ENCODE measurements at regions not wholly inside any gene's neighbourhood (a gene's known extent, or its start where the extent isn't known, plus 50 kb on each side); places are given as distances from the start of the nearest gene placed in this dataset.
"Not testable (repeated sequence)": the region's sequence is repeated elsewhere in the genome, so short reads cannot be mapped to it uniquely, and the experiment has no call there.

DNA sequence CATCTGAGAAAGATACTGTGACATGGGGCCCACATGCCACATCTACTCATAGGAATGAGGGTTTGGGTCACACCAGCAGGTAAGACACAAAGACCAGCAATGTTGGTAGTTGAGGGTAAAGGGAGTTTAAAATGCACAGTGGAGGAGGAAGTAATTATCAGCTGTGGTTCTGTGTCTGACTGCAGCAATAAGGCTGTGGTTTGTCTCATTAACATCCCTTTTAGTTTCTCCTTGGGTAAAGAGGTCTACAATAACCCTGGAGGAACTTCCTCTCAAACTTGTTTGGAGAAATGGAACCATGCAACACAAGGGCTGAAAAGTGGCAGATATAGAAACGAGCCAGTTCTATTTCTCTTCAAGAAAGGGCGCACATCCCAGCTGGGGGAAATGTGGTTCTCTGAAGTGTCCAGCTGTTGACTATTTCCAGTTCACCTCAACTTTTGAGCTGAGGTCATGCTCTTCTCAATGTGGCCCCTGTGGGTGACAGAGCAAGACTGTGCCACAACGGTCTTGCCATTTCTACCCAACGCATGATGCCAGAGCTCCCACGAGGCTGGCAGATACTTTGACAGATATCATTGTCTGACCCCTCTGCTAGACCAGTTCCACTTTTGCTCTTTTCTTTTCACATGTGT lies 234.3 kb downstream of the SQOR start:
- no peak for DNase-seq

- no peak for DNase-seq
Observed at GRCh38 chr15:45871121-45871855, 236.5 kb downstream of the SQOR start.

- no peak for DNase-seq
Observed at GRCh38 chr15:45873781-45874180, 239.0 kb downstream of the SQOR start.

GRCh38 chr15:45874566-45874965 lies 239.7 kb downstream of the SQOR start:
- not testable (repeated sequence) for DNase-seq

- DNase-seq: no peak
Observed at GRCh38 chr15:45884289-45884688, 249.5 kb downstream of the SQOR start.

DNA sequence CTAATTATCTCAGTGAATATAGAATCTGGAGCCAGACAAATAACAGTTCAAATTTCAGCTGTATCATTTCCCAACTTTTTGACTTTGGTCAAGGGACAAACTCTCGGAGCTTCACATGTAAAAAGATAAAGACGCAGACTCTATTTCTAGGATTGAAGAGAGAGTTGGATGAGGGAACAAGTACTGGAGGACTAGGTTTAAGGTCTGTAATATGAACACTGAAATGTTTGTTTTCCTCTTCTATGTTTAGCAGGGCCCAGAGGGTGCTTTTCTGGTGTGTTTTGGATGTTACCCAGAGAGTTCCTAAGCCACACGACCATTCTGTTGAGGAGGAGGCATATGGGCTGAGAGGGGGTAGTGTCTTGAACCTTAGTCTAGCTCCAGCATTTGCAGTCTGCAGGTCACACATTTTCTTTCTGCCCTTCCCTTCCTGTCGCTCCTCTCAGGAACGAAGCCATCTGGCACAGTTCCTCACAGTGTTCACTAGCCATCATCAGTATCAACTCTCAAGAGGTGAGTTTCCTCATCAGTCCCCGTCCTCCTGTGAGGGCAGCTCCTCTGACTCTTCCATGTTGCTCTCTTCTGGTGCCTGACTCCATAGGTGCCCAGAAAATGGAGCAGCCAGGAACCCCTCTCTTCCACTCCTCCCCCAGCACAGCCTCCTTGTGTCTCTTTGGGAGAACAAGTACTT lies 250.1 kb downstream of the SQOR start:
- no peak for DNase-seq

DNA sequence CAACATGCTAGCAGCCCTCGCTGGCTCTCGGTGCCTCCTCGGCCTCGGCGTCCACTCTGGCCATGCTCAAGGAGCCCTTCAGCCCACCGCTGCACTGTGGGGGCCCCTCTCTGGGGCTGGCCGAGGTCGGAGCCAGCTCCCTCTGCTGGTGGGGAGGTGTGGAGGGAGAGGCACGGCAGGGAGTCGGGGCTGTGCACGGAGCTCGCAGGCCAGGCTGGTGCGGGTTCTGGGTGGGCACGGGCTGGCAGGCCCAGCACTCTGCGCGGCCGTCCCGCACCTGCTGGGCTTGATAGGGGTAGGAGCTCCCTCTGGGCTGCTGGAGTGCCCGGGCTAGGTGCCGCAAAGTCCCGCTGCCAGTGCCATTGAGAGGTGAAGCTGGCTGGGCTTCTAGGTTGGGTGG lies 251.0 kb downstream of the SQOR start:
- DNase-seq: no peak

DNA sequence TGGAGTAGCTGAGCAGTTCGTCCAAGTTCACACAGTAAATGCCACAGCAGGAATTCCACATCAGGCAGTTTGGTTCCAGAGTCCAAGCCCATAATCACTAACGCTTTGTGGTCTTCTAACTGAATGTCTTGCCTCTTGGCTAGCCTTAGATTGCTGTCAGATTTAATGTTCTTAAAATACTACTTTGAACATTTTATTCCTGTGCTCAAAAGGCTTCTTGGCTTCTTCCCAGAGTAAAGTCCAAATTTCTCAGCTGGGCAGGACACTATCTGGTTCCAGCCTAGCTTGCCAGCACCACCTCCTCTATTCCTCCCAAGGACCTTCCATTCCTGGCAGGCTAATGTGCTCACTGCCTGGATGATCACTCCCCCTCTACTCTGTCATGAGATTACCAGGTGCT lies 256.9 kb downstream of the SQOR start:
- DNase-seq: no peak

DNA sequence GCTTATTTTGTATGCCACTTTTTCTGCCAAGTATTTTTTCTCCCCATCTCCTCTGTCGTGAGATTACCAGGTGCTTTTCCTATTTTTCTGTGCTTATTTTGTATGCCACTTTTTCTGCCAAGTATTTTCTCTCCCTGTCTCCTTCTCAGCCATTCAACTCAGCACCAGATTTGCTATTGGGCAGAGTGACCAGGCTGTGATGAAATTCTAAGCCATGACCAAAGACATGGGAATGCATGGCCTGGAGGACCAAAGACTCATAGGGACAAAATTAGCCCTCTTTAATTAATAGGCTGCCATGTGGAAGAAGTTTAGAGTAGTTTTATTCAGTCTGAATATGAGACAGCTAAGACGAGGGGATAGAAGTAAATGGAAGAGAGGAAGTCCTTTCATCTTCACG lies 257.4 kb downstream of the SQOR start:
- DNase-seq: no peak

- no peak for DNase-seq
Observed at GRCh38 chr15:45903283-45903682, 268.5 kb downstream of the SQOR start.

DNA sequence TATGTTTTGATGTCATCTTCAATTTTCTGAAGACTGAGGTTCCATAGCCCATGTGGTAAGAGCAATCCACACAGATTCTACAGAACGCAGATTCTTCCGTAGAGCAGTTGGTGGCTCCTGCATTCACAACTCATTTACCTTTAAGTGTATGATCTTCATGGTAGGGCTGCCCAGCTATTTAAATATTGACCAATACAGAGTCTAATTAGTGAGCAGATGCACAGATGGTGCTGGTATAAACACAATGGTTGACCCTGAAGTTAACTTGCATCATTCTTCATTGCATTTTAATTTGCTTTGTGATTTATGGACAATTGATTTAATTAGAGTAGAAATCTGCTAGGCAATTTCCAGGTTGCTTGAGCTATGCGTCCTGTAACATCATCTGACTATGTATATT lies 269.2 kb downstream of the SQOR start:
- no peak for DNase-seq

- no peak for DNase-seq
Observed at GRCh38 chr15:45906230-45906629, 271.4 kb downstream of the SQOR start.

GRCh38 chr15:45910671-45911070 lies 275.8 kb downstream of the SQOR start:
- no peak for DNase-seq

GRCh38 chr15:45913451-45913850 lies 278.6 kb downstream of the SQOR start:
- no peak for DNase-seq

DNA sequence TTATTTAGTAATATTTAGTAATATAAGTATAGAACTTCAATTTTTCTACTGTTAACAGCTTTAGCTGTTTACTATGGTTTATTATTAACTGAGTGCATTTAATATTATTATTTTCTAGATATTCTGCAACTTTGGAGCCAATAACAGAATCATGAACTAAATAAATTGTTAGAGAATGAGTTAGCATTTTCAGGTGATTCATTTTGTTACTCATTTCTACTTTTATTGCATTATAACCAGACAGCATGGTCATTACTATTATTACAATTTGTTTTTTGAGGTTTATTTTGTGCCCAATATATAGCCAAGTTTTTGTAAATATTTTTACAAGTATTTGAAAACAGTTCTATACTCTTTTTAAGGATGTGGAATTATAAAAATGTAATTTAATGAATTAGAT lies 279.6 kb downstream of the SQOR start:
- no peak for DNase-seq

DNA sequence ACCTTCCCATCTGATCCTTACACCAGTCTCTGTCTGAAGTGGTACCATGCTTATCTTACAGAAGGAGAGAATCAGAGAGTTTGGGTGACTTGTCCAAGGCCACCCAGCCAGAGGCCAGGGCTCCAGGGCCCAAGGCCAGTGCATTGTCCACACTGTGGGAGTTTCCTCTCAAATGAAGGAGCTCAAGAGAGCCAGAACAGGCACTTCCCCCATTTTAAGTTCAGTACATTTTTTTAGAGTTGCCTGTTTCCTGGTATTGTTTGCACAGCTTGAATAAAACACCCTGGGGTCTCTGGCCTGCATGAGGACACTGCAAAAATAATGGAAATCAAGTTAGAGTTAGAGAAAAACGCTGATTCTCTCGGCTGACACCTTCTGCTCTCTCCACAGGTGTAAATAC lies 284.0 kb downstream of the SQOR start:
- DNase-seq: no peak

GRCh38 chr15:45919806-45920205 lies 285.0 kb downstream of the SQOR start:
- no peak for DNase-seq

- DNase-seq: no peak
Observed at GRCh38 chr15:45921376-45921775, 286.5 kb downstream of the SQOR start.

DNA sequence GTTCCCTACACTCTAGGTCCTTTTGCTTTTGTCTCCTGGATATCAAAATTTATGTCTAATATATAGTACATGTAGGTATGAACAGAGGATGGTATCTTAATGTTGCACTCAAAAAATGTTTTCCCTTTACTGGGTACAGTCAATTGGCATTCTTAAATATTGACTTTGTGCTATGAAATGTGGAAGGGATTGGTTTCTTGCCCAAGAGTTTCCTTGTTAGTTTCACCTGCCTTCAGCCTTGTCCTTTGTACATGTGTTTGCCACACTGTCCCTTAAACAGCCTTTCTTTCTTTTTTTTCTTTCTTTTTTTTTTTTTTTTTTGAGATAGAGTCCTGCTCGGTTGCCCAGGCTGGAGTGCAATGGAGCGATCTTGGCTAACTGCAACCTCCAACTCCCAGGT lies 287.1 kb downstream of the SQOR start:
- DNase-seq: no peak

DNA sequence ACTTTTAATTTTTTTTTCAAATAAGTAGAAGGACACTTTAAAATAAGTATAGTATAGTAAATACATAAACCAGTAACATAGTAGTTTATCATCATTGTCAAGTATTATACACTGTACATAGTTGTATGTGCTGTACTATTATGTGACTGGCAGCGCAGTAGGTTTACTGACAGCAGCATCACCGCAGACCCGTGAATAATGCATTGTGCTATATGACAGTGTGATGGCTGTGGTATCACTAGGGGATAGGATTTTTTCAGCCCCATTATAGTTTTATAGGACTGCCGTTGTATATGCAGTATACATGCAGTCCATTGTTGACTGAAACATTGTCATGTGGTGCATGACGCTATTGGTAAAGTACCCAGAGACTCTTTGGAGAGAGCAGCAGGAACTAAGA lies 306.5 kb downstream of the SQOR start:
- no peak for DNase-seq

GRCh38 chr15:45943240-45943639 lies 308.4 kb downstream of the SQOR start:
- no peak for DNase-seq

- no peak for DNase-seq
Observed at GRCh38 chr15:45946111-45946510, 311.3 kb downstream of the SQOR start.

DNA sequence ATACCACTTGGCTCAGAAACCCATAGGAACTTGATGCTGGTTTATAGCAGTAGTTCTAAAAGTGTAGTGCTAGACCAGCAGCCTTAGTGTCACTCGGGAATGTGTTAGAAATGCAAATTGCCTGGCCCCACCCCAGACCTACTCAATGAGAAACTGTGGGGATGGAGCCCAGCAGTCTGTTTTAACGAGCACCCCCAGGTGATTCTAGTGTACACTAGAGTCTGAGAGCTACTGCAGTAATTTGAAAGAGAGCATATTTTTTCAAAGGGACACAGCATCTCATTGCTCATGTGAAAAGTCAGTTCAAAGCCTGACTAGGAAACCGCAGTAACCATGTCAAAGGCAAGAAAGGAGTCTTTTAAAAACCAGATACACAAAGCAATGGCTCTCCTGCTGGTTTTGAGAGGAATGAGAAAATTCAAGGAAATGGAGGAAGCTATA lies 313.4 kb downstream of the SQOR start:
- DNase-seq: no peak

DNA sequence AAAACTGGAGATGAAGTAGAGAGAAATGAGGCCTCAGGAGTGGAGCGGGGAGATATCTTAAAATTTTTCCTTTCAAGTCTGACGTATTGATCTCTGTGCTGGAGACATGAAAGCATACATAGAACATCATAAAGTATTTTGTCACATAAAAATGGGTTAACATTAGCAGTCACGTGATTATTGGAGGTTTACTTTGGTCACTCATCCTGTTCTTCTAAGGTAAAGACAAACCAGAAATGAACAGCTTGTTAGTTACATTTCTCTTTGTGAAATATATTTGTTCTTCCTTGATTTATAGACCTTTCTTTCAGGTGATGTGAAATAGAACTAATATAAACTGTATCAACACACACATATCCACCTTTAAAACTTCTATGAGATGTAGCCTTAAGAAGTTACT lies 324.1 kb downstream of the SQOR start:
- DNase-seq: no peak
